ENCODE measurements at regions not wholly inside any gene's neighbourhood (a gene's known extent, or its start where the extent isn't known, plus 50 kb on each side); places are given as distances from the start of the nearest gene placed in this dataset.

- Histone ChIP-seq H3K9ac (ENCODE audit: low read length) (no peak overlapping the region), H3K4me1 (ENCODE audit: control insufficient read depth, low read depth, low read length) (peaks cover 13% of the 10 kb centered on the region), H3K27ac (ENCODE audit: low read length) (no peak overlapping the region), H3K27me3 (ENCODE audit: control insufficient read depth, insufficient read depth, low read length) (no peaks in the 10 kb centered on the region), H3K36me3 (ENCODE audit: control insufficient read depth, low read depth, low read length) (no peaks in the 10 kb centered on the region), H3K9me3 (ENCODE audit: control insufficient read depth, low read depth, low read length) (no peaks in the 10 kb centered on the region), H3K4me3 (ENCODE audit: low read length) (no peak overlapping the region)
These were observed 441.0 kb downstream of the KLF12 start for GRCh38 chr13:73693215-73693614.

GRCh38 chr13:73691891-73692290, 442.3 kb downstream of the KLF12 start:
- Histone ChIP-seq H3K27ac (ENCODE audit: low read length) (no peak overlapping the region), H3K9me3 (ENCODE audit: control insufficient read depth, low read depth, low read length) (no peaks in the 10 kb centered on the region), H3K27me3 (ENCODE audit: control insufficient read depth, insufficient read depth, low read length) (no peaks in the 10 kb centered on the region), H3K9ac (ENCODE audit: low read length) (no peak overlapping the region), H3K4me3 (ENCODE audit: low read length) (no peak overlapping the region), H3K36me3 (ENCODE audit: control insufficient read depth, low read depth, low read length) (no peaks in the 10 kb centered on the region), H3K4me1 (ENCODE audit: control insufficient read depth, low read depth, low read length) (peaks cover 7% of the 10 kb centered on the region)

GRCh38 chr13:73687929-73688328, 446.3 kb downstream of the KLF12 start:
- Histone ChIP-seq H3K9ac (ENCODE audit: low read length) (no peak overlapping the region), H3K36me3 (ENCODE audit: control insufficient read depth, low read depth, low read length) (no peaks in the 10 kb centered on the region), H3K4me1 (ENCODE audit: control insufficient read depth, low read depth, low read length) (peaks cover 4% of the 10 kb centered on the region), H3K27me3 (ENCODE audit: control insufficient read depth, insufficient read depth, low read length) (no peaks in the 10 kb centered on the region), H3K9me3 (ENCODE audit: control insufficient read depth, low read depth, low read length) (no peaks in the 10 kb centered on the region), H3K27ac (ENCODE audit: low read length) (no peak overlapping the region), H3K4me3 (ENCODE audit: low read length) (no peak overlapping the region)

GRCh38 chr13:73687087-73687486, 447.1 kb downstream of the KLF12 start:
- H3K27ac ChIP-seq (ENCODE audit: low read length): no peak overlapping the region
- no peak overlapping the region for H3K9ac ChIP-seq (ENCODE audit: low read length)
- no peaks in the 10 kb centered on the region for H3K36me3 ChIP-seq (ENCODE audit: control insufficient read depth, low read depth, low read length)
- H3K4me3 ChIP-seq (ENCODE audit: low read length): no peak overlapping the region
- no peaks in the 10 kb centered on the region for H3K9me3 ChIP-seq (ENCODE audit: control insufficient read depth, low read depth, low read length)
- no peaks in the 10 kb centered on the region for H3K27me3 ChIP-seq (ENCODE audit: control insufficient read depth, insufficient read depth, low read length)
- peaks cover 4% of the 10 kb centered on the region for H3K4me1 ChIP-seq (ENCODE audit: control insufficient read depth, low read depth, low read length)

- Histone ChIP-seq H3K4me1 (ENCODE audit: control insufficient read depth, low read depth, low read length) (peaks cover 4% of the 10 kb centered on the region), H3K27ac (ENCODE audit: low read length) (no peak overlapping the region), H3K36me3 (ENCODE audit: control insufficient read depth, low read depth, low read length) (no peaks in the 10 kb centered on the region), H3K27me3 (ENCODE audit: control insufficient read depth, insufficient read depth, low read length) (no peaks in the 10 kb centered on the region), H3K4me3 (ENCODE audit: low read length) (no peak overlapping the region), H3K9me3 (ENCODE audit: control insufficient read depth, low read depth, low read length) (no peaks in the 10 kb centered on the region), H3K9ac (ENCODE audit: low read length) (no peak overlapping the region)
These were observed 449.5 kb downstream of the KLF12 start for GRCh38 chr13:73684750-73685149.

- peaks cover 4% of the 10 kb centered on the region for H3K4me1 ChIP-seq (ENCODE audit: control insufficient read depth, low read depth, low read length)
- H3K36me3 ChIP-seq (ENCODE audit: control insufficient read depth, low read depth, low read length): no peaks in the 10 kb centered on the region
- H3K9me3 ChIP-seq (ENCODE audit: control insufficient read depth, low read depth, low read length): no peaks in the 10 kb centered on the region
- H3K4me3 ChIP-seq (ENCODE audit: low read length): no peak overlapping the region
- H3K27me3 ChIP-seq (ENCODE audit: control insufficient read depth, insufficient read depth, low read length): no peaks in the 10 kb centered on the region
- H3K9ac ChIP-seq (ENCODE audit: low read length): no peak overlapping the region
- H3K27ac ChIP-seq (ENCODE audit: low read length): no peak overlapping the region
These were observed 449.9 kb downstream of the KLF12 start for GRCh38 chr13:73684286-73684685.

- Histone ChIP-seq H3K27ac (ENCODE audit: low read length) (no peak overlapping the region), H3K36me3 (ENCODE audit: control insufficient read depth, low read depth, low read length) (no peaks in the 10 kb centered on the region), H3K27me3 (ENCODE audit: control insufficient read depth, insufficient read depth, low read length) (no peaks in the 10 kb centered on the region), H3K9ac (ENCODE audit: low read length) (no peak overlapping the region), H3K9me3 (ENCODE audit: control insufficient read depth, low read depth, low read length) (no peaks in the 10 kb centered on the region), H3K4me1 (ENCODE audit: control insufficient read depth, low read depth, low read length) (peaks cover 4% of the 10 kb centered on the region), H3K4me3 (ENCODE audit: low read length) (no peak overlapping the region)
These were observed 450.5 kb downstream of the KLF12 start for GRCh38 chr13:73683746-73684145.

- H3K27me3 ChIP-seq (ENCODE audit: control insufficient read depth, insufficient read depth, low read length): no peaks in the 10 kb centered on the region
- H3K4me1 ChIP-seq (ENCODE audit: control insufficient read depth, low read depth, low read length): peaks cover 9% of the 10 kb centered on the region
- no peak overlapping the region for H3K4me3 ChIP-seq (ENCODE audit: low read length)
- no peaks in the 10 kb centered on the region for H3K36me3 ChIP-seq (ENCODE audit: control insufficient read depth, low read depth, low read length)
- H3K9ac ChIP-seq (ENCODE audit: low read length): no peak overlapping the region
- H3K9me3 ChIP-seq (ENCODE audit: control insufficient read depth, low read depth, low read length): no peaks in the 10 kb centered on the region
- H3K27ac ChIP-seq (ENCODE audit: low read length): no peak overlapping the region
These were observed 452.4 kb downstream of the KLF12 start for GRCh38 chr13:73681779-73682178.

GRCh38 chr13:73681015-73681414, 453.2 kb downstream of the KLF12 start:
- Histone ChIP-seq H3K9me3 (ENCODE audit: control insufficient read depth, low read depth, low read length) (no peaks in the 10 kb centered on the region), H3K27ac (ENCODE audit: low read length) (no peak overlapping the region), H3K27me3 (ENCODE audit: control insufficient read depth, insufficient read depth, low read length) (no peaks in the 10 kb centered on the region), H3K4me3 (ENCODE audit: low read length) (no peak overlapping the region), H3K4me1 (ENCODE audit: control insufficient read depth, low read depth, low read length) (peaks cover 11% of the 10 kb centered on the region), H3K36me3 (ENCODE audit: control insufficient read depth, low read depth, low read length) (no peaks in the 10 kb centered on the region), H3K9ac (ENCODE audit: low read length) (no peak overlapping the region)

- H3K36me3 ChIP-seq (ENCODE audit: control insufficient read depth, low read depth, low read length): no peaks in the 10 kb centered on the region
- no peak overlapping the region for H3K9ac ChIP-seq (ENCODE audit: low read length)
- peaks cover 7% of the 10 kb centered on the region for H3K4me1 ChIP-seq (ENCODE audit: control insufficient read depth, low read depth, low read length)
- H3K4me3 ChIP-seq (ENCODE audit: low read length): no peak overlapping the region
- H3K27ac ChIP-seq (ENCODE audit: low read length): no peak overlapping the region
- H3K27me3 ChIP-seq (ENCODE audit: control insufficient read depth, insufficient read depth, low read length): no peaks in the 10 kb centered on the region
- H3K9me3 ChIP-seq (ENCODE audit: control insufficient read depth, low read depth, low read length): no peaks in the 10 kb centered on the region
These were observed 457.1 kb downstream of the KLF12 start for GRCh38 chr13:73677048-73677601.

- no peaks in the 10 kb centered on the region for H3K36me3 ChIP-seq (ENCODE audit: control insufficient read depth, low read depth, low read length)
- H3K9me3 ChIP-seq (ENCODE audit: control insufficient read depth, low read depth, low read length): no peaks in the 10 kb centered on the region
- peaks cover 7% of the 10 kb centered on the region for H3K4me1 ChIP-seq (ENCODE audit: control insufficient read depth, low read depth, low read length)
- no peak overlapping the region for H3K27ac ChIP-seq (ENCODE audit: low read length)
- no peak overlapping the region for H3K4me3 ChIP-seq (ENCODE audit: low read length)
- H3K27me3 ChIP-seq (ENCODE audit: control insufficient read depth, insufficient read depth, low read length): no peaks in the 10 kb centered on the region
- H3K9ac ChIP-seq (ENCODE audit: low read length): no peak overlapping the region
These were observed 457.6 kb downstream of the KLF12 start for GRCh38 chr13:73676550-73677047.

GRCh38 chr13:73675821-73676220, 458.4 kb downstream of the KLF12 start:
- Histone ChIP-seq H3K9ac (ENCODE audit: low read length) (no peak overlapping the region), H3K4me1 (ENCODE audit: control insufficient read depth, low read depth, low read length) (peaks cover 7% of the 10 kb centered on the region), H3K27me3 (ENCODE audit: control insufficient read depth, insufficient read depth, low read length) (no peaks in the 10 kb centered on the region), H3K4me3 (ENCODE audit: low read length) (no peak overlapping the region), H3K27ac (ENCODE audit: low read length) (no peak overlapping the region), H3K9me3 (ENCODE audit: control insufficient read depth, low read depth, low read length) (no peaks in the 10 kb centered on the region), H3K36me3 (ENCODE audit: control insufficient read depth, low read depth, low read length) (no peaks in the 10 kb centered on the region)

Data from iPS-18a (cell line).